ENCODE measurements at regions not wholly inside any gene's neighbourhood (a gene's known extent, or its start where the extent isn't known, plus 50 kb on each side); places are given as distances from the start of the nearest gene placed in this dataset.
"Not testable (repeated sequence)": the region's sequence is repeated elsewhere in the genome, so short reads cannot be mapped to it uniquely, and the experiment has no call there.

DNA sequence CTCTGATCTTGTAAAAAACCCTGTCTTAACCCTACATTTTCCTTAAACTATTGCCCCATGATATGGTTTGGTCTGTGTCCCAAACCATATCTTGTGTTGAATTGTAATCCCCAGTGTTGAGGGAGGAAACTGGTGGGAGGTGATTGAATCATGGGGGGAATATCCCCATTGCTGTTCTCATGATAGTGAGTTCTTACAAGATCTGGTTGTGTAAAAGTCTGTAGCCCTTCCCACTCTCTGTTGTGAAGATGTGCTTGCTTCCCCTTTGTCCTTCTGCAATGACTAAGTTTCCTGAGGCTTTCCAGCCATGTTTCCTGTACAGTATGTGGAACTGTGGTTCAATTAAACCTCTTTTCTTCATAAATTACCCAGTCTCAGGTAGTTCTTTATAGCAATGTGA lies 881.4 kb downstream of the DIPK2A start:
- H3K36me3 ChIP-seq = no peaks in the 10 kb centered on the region
- no peak overlapping the region for H3K4me3 ChIP-seq
- TF ChIP-seq, protein P1, sequence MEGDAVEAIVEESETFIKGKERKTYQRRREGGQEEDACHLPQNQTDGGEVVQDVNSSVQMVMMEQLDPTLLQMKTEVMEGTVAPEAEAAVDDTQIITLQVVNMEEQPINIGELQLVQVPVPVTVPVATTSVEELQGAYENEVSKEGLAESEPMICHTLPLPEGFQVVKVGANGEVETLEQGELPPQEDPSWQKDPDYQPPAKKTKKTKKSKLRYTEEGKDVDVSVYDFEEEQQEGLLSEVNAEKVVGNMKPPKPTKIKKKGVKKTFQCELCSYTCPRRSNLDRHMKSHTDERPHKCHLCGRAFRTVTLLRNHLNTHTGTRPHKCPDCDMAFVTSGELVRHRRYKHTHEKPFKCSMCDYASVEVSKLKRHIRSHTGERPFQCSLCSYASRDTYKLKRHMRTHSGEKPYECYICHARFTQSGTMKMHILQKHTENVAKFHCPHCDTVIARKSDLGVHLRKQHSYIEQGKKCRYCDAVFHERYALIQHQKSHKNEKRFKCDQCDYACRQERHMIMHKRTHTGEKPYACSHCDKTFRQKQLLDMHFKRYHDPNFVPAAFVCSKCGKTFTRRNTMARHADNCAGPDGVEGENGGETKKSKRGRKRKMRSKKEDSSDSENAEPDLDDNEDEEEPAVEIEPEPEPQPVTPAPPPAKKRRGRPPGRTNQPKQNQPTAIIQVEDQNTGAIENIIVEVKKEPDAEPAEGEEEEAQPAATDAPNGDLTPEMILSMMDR (IDR thresholded peaks at IDR 0.05) = no peak
- TF ChIP-seq POLR2A (IDR thresholded peaks at IDR 0.05) = no peak
- TF ChIP-seq POLR2AphosphoS5 (IDR thresholded peaks at IDR 0.05) = no peak
- H3K27me3 ChIP-seq = no peaks in the 10 kb centered on the region
- H3K27ac ChIP-seq = no peak overlapping the region
- DNase-seq (ENCODE audit: low spot score in 2 of 2) = no peak
- no peaks in the 10 kb centered on the region for H3K4me1 ChIP-seq
- no peaks in the 10 kb centered on the region for H3K9me3 ChIP-seq
- intact Hi-C loops (cut with DNase I; ENCODE audit: low total_unique reads) = no loop called here

DNA sequence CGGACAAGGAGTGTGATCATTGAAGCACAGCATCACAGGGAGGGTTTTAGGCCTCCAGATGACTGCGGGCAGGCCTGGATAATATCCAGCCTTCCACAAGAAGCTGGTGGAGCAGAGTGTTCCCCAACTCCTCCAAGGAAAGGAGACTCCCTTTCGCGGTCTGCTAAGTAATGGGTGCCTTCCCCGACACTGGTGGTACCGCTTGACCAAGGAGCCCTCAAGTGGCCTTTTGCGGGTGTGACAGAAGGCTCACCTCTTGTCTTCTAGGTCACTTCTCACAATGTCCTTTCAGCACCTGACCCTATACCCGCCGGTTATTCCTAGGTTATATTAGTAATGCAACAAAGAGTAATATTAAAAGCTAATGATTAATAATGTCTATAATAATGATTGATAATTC lies 882.4 kb downstream of the DIPK2A start:
- H3K9me3 ChIP-seq; H3K27ac ChIP-seq; H3K27me3 ChIP-seq; H3K4me1 ChIP-seq; H3K36me3 ChIP-seq; DNase-seq (ENCODE audit: low spot score in 2 of 2); intact Hi-C loops (cut with DNase I; ENCODE audit: low total_unique reads); H3K4me3 ChIP-seq: not testable (repeated sequence)

DNA sequence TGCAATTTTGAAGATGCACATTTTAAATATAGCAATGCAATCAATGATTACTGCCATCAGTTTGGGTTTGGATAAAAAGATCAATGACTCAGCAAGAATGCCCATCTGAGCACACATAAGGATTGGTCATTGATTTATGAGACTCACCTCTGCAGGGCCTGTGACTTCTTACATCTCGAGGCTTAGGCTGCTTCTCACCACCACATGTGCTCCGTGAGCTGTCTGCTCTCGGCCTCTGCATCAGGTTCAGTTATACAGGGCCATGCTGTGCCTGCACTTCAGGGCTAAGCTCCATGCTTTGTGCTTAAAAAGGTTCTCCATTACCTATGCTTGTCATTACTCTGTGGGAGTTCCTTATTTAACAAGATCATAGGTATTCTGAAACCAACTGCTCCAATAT lies 887.5 kb downstream of the DIPK2A start:
- DNase-seq (ENCODE audit: low spot score in 2 of 2) = no peak
- Histone ChIP-seq H3K27ac (no peak overlapping the region), H3K36me3 (no peaks in the 10 kb centered on the region), H3K4me1 (no peaks in the 10 kb centered on the region), H3K9me3 (no peaks in the 10 kb centered on the region), H3K27me3 (no peaks in the 10 kb centered on the region), H3K4me3 (no peak overlapping the region)
- intact Hi-C loops (cut with DNase I; ENCODE audit: low total_unique reads) = no loop called here
- TF ChIP-seq POLR2AphosphoS5 (IDR thresholded peaks at IDR 0.05) (no peak), POLR2A (IDR thresholded peaks at IDR 0.05) (no peak)
- TF ChIP-seq, protein P1 (IDR thresholded peaks at IDR 0.05) = no peak

DNA sequence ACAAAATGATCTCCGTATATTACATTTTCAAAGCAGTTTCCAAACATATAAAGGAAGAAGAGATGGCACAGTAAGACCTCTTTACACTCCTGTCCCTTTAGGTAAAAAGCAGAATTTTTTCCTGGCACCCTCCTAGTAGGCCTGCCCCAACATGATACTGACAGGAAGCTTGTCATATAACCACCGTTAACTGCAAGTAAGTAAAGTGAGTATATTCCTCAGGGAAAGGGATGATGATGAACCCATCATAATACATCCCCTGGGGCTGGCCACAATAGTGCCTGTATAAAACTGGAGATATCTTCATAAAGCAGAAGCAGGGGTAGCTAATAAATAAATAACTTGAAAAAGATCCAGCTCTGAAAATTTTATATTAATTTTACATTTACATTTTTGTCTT lies 893.0 kb downstream of the DIPK2A start:
- intact Hi-C loops (cut with DNase I; ENCODE audit: low total_unique reads) = no loop called here
- Histone ChIP-seq H3K27me3 (no peaks in the 10 kb centered on the region), H3K36me3 (no peaks in the 10 kb centered on the region), H3K9me3 (no peaks in the 10 kb centered on the region), H3K4me1 (no peaks in the 10 kb centered on the region), H3K4me3 (no peak overlapping the region), H3K27ac (no peak overlapping the region)
- no peak for TF ChIP-seq POLR2A (IDR thresholded peaks at IDR 0.05)
- TF ChIP-seq, protein P1 (IDR thresholded peaks at IDR 0.05) = no peak
- TF ChIP-seq POLR2AphosphoS5 (IDR thresholded peaks at IDR 0.05) = no peak
- no peak for DNase-seq (ENCODE audit: low spot score in 2 of 2)

DNA sequence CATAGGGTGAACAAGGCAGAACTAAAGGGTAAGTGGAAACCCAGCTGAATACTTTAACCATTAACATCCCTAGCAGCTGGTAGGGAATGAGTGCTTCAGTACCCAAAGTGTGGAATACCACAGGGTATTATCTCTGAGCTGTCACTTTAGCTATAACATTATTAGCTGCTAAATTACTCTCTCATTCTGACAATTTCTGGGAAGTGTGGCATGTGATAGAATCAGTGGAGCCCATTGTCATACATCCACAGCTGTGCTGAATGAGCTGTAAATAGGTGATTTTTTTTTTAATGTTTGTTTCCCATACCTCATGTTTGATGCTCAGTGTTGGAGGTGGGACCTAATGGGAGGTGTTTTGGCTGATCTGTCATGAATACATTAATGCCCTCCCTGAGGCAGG lies 894.3 kb downstream of the DIPK2A start:
- intact Hi-C loops (cut with DNase I; ENCODE audit: low total_unique reads) = no loop called here

More for the DNA sequence above, 894.3 kb downstream of the DIPK2A start:
- TF ChIP-seq, protein P1 (IDR thresholded peaks at IDR 0.05) = no peak
- TF ChIP-seq POLR2A (IDR thresholded peaks at IDR 0.05) = no peak
- no peak for TF ChIP-seq POLR2AphosphoS5 (IDR thresholded peaks at IDR 0.05)
- H3K27me3 ChIP-seq = no peaks in the 10 kb centered on the region
- no peak overlapping the region for H3K27ac ChIP-seq
- H3K4me1 ChIP-seq = no peaks in the 10 kb centered on the region
- no peaks in the 10 kb centered on the region for H3K9me3 ChIP-seq
- no peak overlapping the region for H3K4me3 ChIP-seq
- H3K36me3 ChIP-seq = no peaks in the 10 kb centered on the region
- DNase-seq (ENCODE audit: low spot score in 2 of 2) = no peak

Data from breast epithelium (tissue), 4 donors.